ENCODE measurements at regions not wholly inside any gene's neighbourhood (a gene's known extent, or its start where the extent isn't known, plus 50 kb on each side); places are given as distances from the start of the nearest gene placed in this dataset.

- peak; percentile 56 for DNase-seq
Observed at GRCh38 chr4:56757821-56758411, 63.6 kb downstream of the SPINK2 start.

- no peak for DNase-seq
Observed at GRCh38 chr4:56757261-56757746, 64.2 kb downstream of the SPINK2 start.

- no peak for DNase-seq
Observed at GRCh38 chr4:56755901-56756300, 65.6 kb downstream of the SPINK2 start.

GRCh38 chr4:56752985-56753384 lies 68.5 kb downstream of the SPINK2 start:
- DNase-seq = no peak

- no peak for DNase-seq
Observed at GRCh38 chr4:56750231-56750630, 69.1 kb upstream of the HOPX start.

GRCh38 chr4:56748271-56748670 lies 67.2 kb upstream of the HOPX start:
- no peak for DNase-seq

- DNase-seq = no peak
Observed at GRCh38 chr4:56746639-56747038, 65.5 kb upstream of the HOPX start.

- DNase-seq = no peak
Observed at GRCh38 chr4:56745042-56745441, 63.9 kb upstream of the HOPX start.

GRCh38 chr4:56744030-56744429 lies 62.9 kb upstream of the HOPX start:
- no peak for DNase-seq

- no peak for DNase-seq
Observed at GRCh38 chr4:56743550-56743949, 62.5 kb upstream of the HOPX start.

- no peak for DNase-seq
Observed at GRCh38 chr4:56742080-56742871, 61.2 kb upstream of the HOPX start.

- no peak for DNase-seq
Observed at GRCh38 chr4:56741595-56741994, 60.5 kb upstream of the HOPX start.

GRCh38 chr4:56739066-56739777 lies 58.1 kb upstream of the HOPX start:
- DNase-seq = no peak

GRCh38 chr4:56737666-56738065 lies 56.6 kb upstream of the HOPX start:
- no peak for DNase-seq

- no peak for DNase-seq
Observed at GRCh38 chr4:56733352-56733751, 52.3 kb upstream of the HOPX start.

GRCh38 chr4:56732301-56732700 lies 51.2 kb upstream of the HOPX start:
- DNase-seq = no peak

GRCh38 chr4:56731857-56732256 lies 50.8 kb upstream of the HOPX start:
- DNase-seq = no peak

Measured in activated CD4-positive, alpha-beta T cell treated with anti-CD3 and anti-CD28 coated beads for 1 hour (primary cell).